HCT116 (cell line): ENCODE measurements at regions not wholly inside any gene's neighbourhood (a gene's known extent, or its start where the extent isn't known, plus 50 kb on each side); places are given as distances from the start of the nearest gene placed in this dataset.

Experiments used
- ATAC-seq: fragments of 200-7000 bp; cut with Tn5 transposase; 2 replicates; pipeline ENCODE4 v1.9.1; 2020; ENCODE audit warnings: mild to moderate bottlenecking, moderate library complexity
- BruUV-seq: library from RNA; stranded (reverse); fragments of 400-500 nt; replicated peaks from 2 replicates; lab custom pipeline; 2021; lab: Mats Ljungman, UMichigan
- CTCF ChIA-PET: fragments of 300-600 bp; sonication (Branson Sonifier 250); formaldehyde crosslinking; loops from one replicate; lab custom pipeline; 2021; ENCODE audit warnings: antibody characterized with exemption; lab: Charles Lee
- POLR2A ChIA-PET: fragments of 300-600, 350-600 bp; sonication (Branson Sonifier 250); formaldehyde crosslinking; loops from one replicate; lab custom pipeline; 2021; ENCODE audit warnings: antibody characterized with exemption; lab: Charles Lee
- RAD21 ChIA-PET, 2 experiments: fragments of 300-600 bp; sonication (Branson Sonifier 250); formaldehyde crosslinking; loops; one replicate each; lab custom pipeline; 2023; ENCODE audit warnings: low total read pairs in 2 of 2; ENCODE audit not compliant: uncharacterized antibody in 2 of 2, unreplicated experiment in 2 of 2, low non-redundant PET in 1 of 2; lab: Charles Lee
- DNase-seq: peaks from one replicate; pipeline ENCODE4 v3.0.0-alpha.2; 2010; ENCODE audit warnings: low read depth, low spot score
- H2AFZ ChIP-seq: fragments of 200-600 bp; shearing (Covaris generic), sonication (generic); 2 replicates; pipeline ENCODE4 v1.6.1; 2017; ENCODE audit warnings: low read depth, mixed run types, mixed read lengths, antibody characterized with exemption, low read length; ENCODE audit not compliant: poor library complexity, severe bottlenecking
- H3K27ac ChIP-seq: 2 replicates; pipeline ENCODE4 v1.5.1; 2012; ENCODE audit warnings: low read depth, low read length
- H3K27me3 ChIP-seq: fragments of 200-600 bp; sonication (generic); 2 replicates; pipeline ENCODE4 v1.6.1; 2016; ENCODE audit warnings: mixed run types, low read length, mixed read lengths; ENCODE audit not compliant: insufficient read depth
- H3K36me3 ChIP-seq, 2 experiments: fragments of 200-500 bp in 1 of 2; fragments of 200-600 bp in 1 of 2; sonication (Bioruptor generic) in 1 of 2; sonication (generic) in 1 of 2; 2 replicates each; pipeline versions ENCODE4 v1.5.1 to v1.6.1; 2014 to 2016; ENCODE audit warnings: low read length in 2 of 2, inconsistent platforms in 1 of 2, mixed read lengths in 1 of 2, mixed run types in 1 of 2; ENCODE audit not compliant: insufficient read depth in 2 of 2, control insufficient read depth in 1 of 2
- H3K4me1 ChIP-seq, 2 experiments: fragments of 200-600 bp in 1 of 2; sonication (generic) in 1 of 2; 2 replicates each; pipeline versions ENCODE4 v1.5.1 to v1.6.1; 2012 to 2017; ENCODE audit warnings: low read length in 2 of 2, inconsistent platforms in 1 of 2, mild to moderate bottlenecking in 1 of 2, mixed read lengths in 1 of 2, mixed run types in 1 of 2, moderate library complexity in 1 of 2; ENCODE audit not compliant: insufficient read depth in 2 of 2, control insufficient read depth in 1 of 2
- H3K4me2 ChIP-seq: fragments of 200-600 bp; sonication (generic); 2 replicates; pipeline ENCODE4 v1.6.1; 2017; ENCODE audit warnings: mixed run types, low read length, mixed read lengths
- H3K4me3 ChIP-seq, 2 experiments: fragments of 200-600 bp in 1 of 2; sonication (generic) in 1 of 2; replicated peaks in 1 of 2; 2 replicates each; pipeline ENCODE4 v1.5.1; 2011 to 2016; ENCODE audit warnings: low read length in 2 of 2, control low read depth in 1 of 2, low read depth in 1 of 2, mild to moderate bottlenecking in 1 of 2, mixed read lengths in 1 of 2, mixed run types in 1 of 2
- H3K79me2 ChIP-seq: fragments of 200-600 bp; sonication (generic); 2 replicates; pipeline ENCODE4 v1.6.1; 2017; ENCODE audit warnings: mild to moderate bottlenecking, mixed run types, low read length, moderate library complexity, mixed read lengths; ENCODE audit not compliant: insufficient read depth
- H3K9ac ChIP-seq: fragments of 200-600 bp; sonication (generic); 2 replicates; pipeline ENCODE4 v1.6.1; 2016; ENCODE audit warnings: low read length, mixed read lengths
- H3K9me2 ChIP-seq: fragments of 200-600 bp; sonication (generic), shearing (Covaris generic); 2 replicates; pipeline ENCODE4 v1.6.1; 2017; ENCODE audit warnings: mixed run types, mild to moderate bottlenecking, moderate library complexity; ENCODE audit not compliant: insufficient read depth
- H3K9me3 ChIP-seq, 2 experiments: fragments of 200-500 bp in 1 of 2; fragments of 200-600 bp in 1 of 2; sonication (Bioruptor generic) in 1 of 2; sonication (generic) in 1 of 2; 2 replicates each; pipeline ENCODE4 v1.6.1; 2014 to 2017; ENCODE audit warnings: low read length in 2 of 2, mixed read lengths in 2 of 2, inconsistent platforms in 1 of 2, low read depth in 1 of 2, mild to moderate bottlenecking in 1 of 2, mixed run types in 1 of 2, moderate library complexity in 1 of 2; ENCODE audit not compliant: control insufficient read depth in 1 of 2, insufficient read depth in 1 of 2
- H4K20me1 ChIP-seq: fragments of 200-600 bp; sonication (generic), shearing (Covaris generic); 2 replicates; pipeline ENCODE4 v1.6.1; 2017; ENCODE audit warnings: mixed run types, mild to moderate bottlenecking, moderate library complexity; ENCODE audit not compliant: insufficient read depth
- ATF3 ChIP-seq: IDR thresholded peaks from 2 replicates; pipeline ENCODE4 v1.6.1; 2012
- CBX3 ChIP-seq: IDR thresholded peaks from 2 replicates; pipeline ENCODE4 v1.6.1; 2012; ENCODE audit warnings: low read depth
- CEBPB ChIP-seq: IDR thresholded peaks from 2 replicates; pipeline ENCODE4 v1.6.1; 2012; ENCODE audit warnings: low read depth
- CTCF ChIP-seq, 3 experiments: fragments of 200-600 bp in 1 of 3; sonication (generic) in 1 of 3; IDR thresholded peaks in 2 of 3; conservative IDR thresholded peaks in 1 of 3; 2 replicates each; pipeline ENCODE4 v1.5.1; 2012 to 2017; ENCODE audit warnings: low read depth in 2 of 3, low read length in 2 of 3, antibody characterized with exemption in 1 of 3, borderline replicate concordance in 1 of 3, control low read depth in 1 of 3, mild to moderate bottlenecking in 1 of 3, mixed read lengths in 1 of 3, mixed run types in 1 of 3, moderate library complexity in 1 of 3; ENCODE audit not compliant: insufficient read depth in 1 of 3
- ELF1 ChIP-seq: IDR thresholded peaks from 2 replicates; pipeline ENCODE4 v1.6.1; 2012; ENCODE audit warnings: low read depth, borderline replicate concordance
- EZH2 ChIP-seq: fragments of 200-600 bp; sonication (generic); IDR thresholded peaks from 2 replicates; pipeline ENCODE4 v1.6.1; 2017; ENCODE audit warnings: antibody characterized with exemption, mixed run types
- EZH2phosphoT487 ChIP-seq: fragments of 200-600 bp; IDR thresholded peaks from 2 replicates; pipeline ENCODE4 v1.6.1; 2018; ENCODE audit warnings: antibody characterized with exemption, borderline replicate concordance
- FOSL1 ChIP-seq: IDR thresholded peaks from 2 replicates; pipeline ENCODE4 v1.6.1; 2012; ENCODE audit warnings: low read depth
- JUND ChIP-seq: IDR thresholded peaks from 2 replicates; pipeline ENCODE4 v1.6.1; 2012
- POLR2A ChIP-seq: IDR thresholded peaks from 2 replicates; pipeline ENCODE4 v1.7.0; 2011; ENCODE audit warnings: borderline replicate concordance; ENCODE audit not compliant: insufficient read depth, insufficient read length; ENCODE audit errors: extremely low read depth
- RAD21 ChIP-seq: IDR thresholded peaks from 2 replicates; pipeline ENCODE4 v1.6.1; 2012; ENCODE audit warnings: low read depth, mild to moderate bottlenecking
- SIN3A ChIP-seq: IDR thresholded peaks from 2 replicates; pipeline ENCODE4 v1.6.1; 2012; ENCODE audit warnings: low read depth
- TCF7L2 ChIP-seq: IDR thresholded peaks from 2 replicates; pipeline ENCODE4 v1.7.0; 2011; ENCODE audit warnings: borderline replicate concordance, inconsistent platforms; ENCODE audit not compliant: insufficient read depth, insufficient read length; ENCODE audit errors: extremely low read depth
- YY1 ChIP-seq: IDR thresholded peaks from 2 replicates; pipeline ENCODE4 v1.6.1; 2011; ENCODE audit warnings: low read length, low read depth, moderate library complexity, mild to moderate bottlenecking; ENCODE audit not compliant: insufficient replicate concordance; ENCODE audit errors: extremely low read depth
- ZBTB33 ChIP-seq: IDR thresholded peaks from 2 replicates; pipeline ENCODE4 v1.6.1; 2011; ENCODE audit warnings: mild to moderate bottlenecking, low read length, moderate library complexity; ENCODE audit not compliant: insufficient replicate concordance; ENCODE audit errors: extremely low read depth
- ZFX ChIP-seq: fragments of 450-650 bp; IDR thresholded peaks from 2 replicates; pipeline ENCODE4 v1.6.1; 2017
- ZNF274 ChIP-seq: fragments of 200-500 bp; sonication (Bioruptor generic); IDR thresholded peaks from 2 replicates; pipeline ENCODE4 v1.6.1; 2014; ENCODE audit warnings: mild to moderate bottlenecking, low read depth, low read length, inconsistent platforms
- intact Hi-C: fragments of 100-400 bp; cut with micrococcal nuclease; formaldehyde crosslinking; loops from 2 replicates; pipeline ENCODE4 v1.10.0; 2022
- TF ChIP-seq, protein P1 (sequence below): IDR thresholded peaks from 2 replicates; pipeline ENCODE4 v1.6.1; 2012; ENCODE audit warnings: low read depth
- TF ChIP-seq, protein P2 (sequence below): IDR thresholded peaks from 2 replicates; pipeline ENCODE4 v1.6.1; 2012

DNA sequence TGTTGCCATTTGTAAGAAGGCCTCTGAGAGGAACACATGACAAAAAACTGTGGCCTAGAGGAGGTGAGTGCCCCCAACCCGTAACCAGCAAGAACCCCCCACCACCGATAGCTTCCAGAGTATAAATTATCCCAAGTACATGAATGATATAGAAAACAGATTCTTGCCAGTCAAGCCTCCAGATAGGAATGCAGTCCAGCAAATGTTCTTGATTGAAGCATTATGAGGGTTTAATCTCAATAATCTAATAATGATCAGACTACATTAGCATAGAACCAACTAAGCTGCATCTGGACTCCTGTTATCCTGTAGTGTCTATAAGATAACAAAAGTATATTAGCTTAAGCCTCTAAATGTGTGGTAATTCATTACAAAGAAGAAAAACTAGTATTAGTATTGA lies 908.9 kb upstream of the ATXN8OS start:
- no peak overlapping the region for H3K4me2 ChIP-seq
- peaks cover 0 to 4% of the 10 kb centered on the region in 2 experiments; a peak in 1 of 4 replicates for H3K9me3 ChIP-seq
- H3K4me1 ChIP-seq: no peaks in the 10 kb centered on the region
- TF ChIP-seq TCF7L2 (no peak), FOSL1 (no peak), ELF1 (no peak), CEBPB (no peak), EZH2 (no peak), RAD21 (no peak), ATF3 (no peak), SIN3A (no peak), EZH2phosphoT487 (no peak), CBX3 (no peak), ZBTB33 (no peak), ZNF274 (no peak), ZFX (no peak), CTCF (IDR thresholded peaks at IDR 0.05 in 2 of 3, conservative IDR thresholded peaks at IDR 0.05 in 1 of 3; ENCODE audit: borderline replicate concordance in 1 of 3, insufficient read depth in 1 of 3, low read depth in 2 of 3, low read length in 2 of 3) (no peak), YY1 (no peak), POLR2A (no peak), JUND (no peak)
- TF ChIP-seq, protein P1, sequence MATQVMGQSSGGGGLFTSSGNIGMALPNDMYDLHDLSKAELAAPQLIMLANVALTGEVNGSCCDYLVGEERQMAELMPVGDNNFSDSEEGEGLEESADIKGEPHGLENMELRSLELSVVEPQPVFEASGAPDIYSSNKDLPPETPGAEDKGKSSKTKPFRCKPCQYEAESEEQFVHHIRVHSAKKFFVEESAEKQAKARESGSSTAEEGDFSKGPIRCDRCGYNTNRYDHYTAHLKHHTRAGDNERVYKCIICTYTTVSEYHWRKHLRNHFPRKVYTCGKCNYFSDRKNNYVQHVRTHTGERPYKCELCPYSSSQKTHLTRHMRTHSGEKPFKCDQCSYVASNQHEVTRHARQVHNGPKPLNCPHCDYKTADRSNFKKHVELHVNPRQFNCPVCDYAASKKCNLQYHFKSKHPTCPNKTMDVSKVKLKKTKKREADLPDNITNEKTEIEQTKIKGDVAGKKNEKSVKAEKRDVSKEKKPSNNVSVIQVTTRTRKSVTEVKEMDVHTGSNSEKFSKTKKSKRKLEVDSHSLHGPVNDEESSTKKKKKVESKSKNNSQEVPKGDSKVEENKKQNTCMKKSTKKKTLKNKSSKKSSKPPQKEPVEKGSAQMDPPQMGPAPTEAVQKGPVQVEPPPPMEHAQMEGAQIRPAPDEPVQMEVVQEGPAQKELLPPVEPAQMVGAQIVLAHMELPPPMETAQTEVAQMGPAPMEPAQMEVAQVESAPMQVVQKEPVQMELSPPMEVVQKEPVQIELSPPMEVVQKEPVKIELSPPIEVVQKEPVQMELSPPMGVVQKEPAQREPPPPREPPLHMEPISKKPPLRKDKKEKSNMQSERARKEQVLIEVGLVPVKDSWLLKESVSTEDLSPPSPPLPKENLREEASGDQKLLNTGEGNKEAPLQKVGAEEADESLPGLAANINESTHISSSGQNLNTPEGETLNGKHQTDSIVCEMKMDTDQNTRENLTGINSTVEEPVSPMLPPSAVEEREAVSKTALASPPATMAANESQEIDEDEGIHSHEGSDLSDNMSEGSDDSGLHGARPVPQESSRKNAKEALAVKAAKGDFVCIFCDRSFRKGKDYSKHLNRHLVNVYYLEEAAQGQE: no peak
- TF ChIP-seq, protein P2, sequence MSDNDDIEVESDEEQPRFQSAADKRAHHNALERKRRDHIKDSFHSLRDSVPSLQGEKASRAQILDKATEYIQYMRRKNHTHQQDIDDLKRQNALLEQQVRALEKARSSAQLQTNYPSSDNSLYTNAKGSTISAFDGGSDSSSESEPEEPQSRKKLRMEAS: no peak
- H3K27me3 ChIP-seq: no peaks in the 10 kb centered on the region
- no TSS peak for BruUV-seq
- H3K79me2 ChIP-seq: no peaks in the 10 kb centered on the region
- ChIA-PET POLR2A (no interaction called here), RAD21 (no interaction called here), CTCF (no interaction called here)
- no peaks in the 10 kb centered on the region for H4K20me1 ChIP-seq
- intact Hi-C loops: no loop called here
- DNase-seq (no peak), ATAC-seq (no peak)
- no peak overlapping the region for H3K4me3 ChIP-seq
- H2AFZ ChIP-seq: no peak overlapping the region
- no peaks in the 10 kb centered on the region for H3K36me3 ChIP-seq
- no peak overlapping the region for H3K27ac ChIP-seq
- H3K9ac ChIP-seq: no peak overlapping the region
- H3K9me2 ChIP-seq: no peaks in the 10 kb centered on the region
